ENCODE measurements at regions not wholly inside any gene's neighbourhood (a gene's known extent, or its start where the extent isn't known, plus 50 kb on each side); places are given as distances from the start of the nearest gene placed in this dataset.

DNA sequence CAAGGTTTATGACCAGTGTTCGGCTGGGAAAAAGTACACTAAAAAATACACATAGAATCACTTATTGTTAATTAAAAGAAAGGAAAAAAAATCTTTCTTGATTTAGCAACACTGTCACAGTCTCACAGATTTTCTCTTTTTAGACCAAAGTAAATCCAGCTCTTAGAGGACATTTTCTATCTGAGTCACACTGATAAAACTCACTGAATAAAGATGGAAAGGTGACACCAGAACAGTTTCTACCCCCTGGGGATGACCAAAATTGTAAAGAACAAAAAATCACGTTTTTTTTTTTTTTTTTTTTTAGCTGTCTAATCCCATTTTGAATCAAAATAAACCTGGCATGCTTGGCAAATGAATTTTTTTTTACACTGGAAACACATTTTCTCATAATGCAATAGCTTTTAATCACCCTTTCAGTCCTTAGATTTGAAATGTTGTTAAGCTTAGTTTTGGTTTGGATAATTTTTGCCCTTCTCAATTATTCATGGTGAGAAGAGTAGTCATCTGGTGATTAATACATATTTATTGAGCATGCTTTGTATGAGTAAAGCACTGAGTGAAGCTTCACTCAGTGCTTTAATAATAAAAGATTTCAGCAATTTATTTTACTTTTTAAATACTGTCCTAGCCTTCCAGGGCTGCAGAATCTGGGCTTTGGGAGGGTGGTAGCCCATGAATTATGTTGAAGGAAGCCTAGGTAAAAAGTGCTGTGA, 886.3 kb downstream of the SLC4A3 start:
- DNase-seq: no peak

DNA sequence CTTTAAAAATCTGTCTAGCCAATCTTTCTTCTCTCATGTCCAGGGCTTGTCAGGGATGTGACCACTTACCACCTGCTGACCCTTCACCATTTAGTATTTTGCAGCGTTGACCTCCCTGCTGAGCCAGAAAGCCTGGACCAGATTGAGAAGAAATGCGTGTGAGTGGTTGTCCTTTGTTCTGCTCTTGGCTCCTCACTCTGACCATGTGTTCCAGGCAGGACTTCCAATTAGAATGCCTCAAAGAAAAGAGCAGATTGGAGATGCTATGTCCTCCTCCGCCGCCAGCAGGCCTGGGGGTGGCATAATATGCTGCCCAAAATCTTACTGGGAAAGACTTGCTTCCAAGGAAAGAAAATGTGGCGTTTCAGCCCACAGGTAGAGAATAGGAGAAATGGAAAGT, 894.1 kb downstream of the SLC4A3 start:
- no peak for DNase-seq

DNA sequence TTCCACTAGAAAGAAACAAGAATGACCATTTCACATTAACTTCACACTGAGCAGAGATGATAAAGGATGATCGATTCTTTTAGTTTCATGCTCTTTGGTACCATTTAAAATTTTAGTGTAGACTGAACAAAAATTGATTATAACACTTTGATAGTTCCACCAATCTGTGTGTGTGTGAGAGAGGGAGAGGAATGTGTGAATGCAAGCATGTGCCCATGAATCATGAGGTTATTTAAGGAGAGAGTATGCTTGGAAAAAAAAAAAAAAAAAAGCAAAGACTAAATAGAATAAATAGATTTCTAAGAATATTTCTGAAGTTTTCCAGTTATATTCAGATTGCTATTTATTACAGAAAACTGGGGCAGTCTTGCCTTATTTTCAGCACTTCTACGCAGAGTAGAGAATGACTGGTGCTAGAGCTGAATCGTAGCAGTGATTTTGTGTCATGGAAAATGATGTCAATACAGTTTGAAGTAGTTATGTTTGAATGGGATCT, 900.8 kb downstream of the SLC4A3 start:
- DNase-seq: no peak

DNA sequence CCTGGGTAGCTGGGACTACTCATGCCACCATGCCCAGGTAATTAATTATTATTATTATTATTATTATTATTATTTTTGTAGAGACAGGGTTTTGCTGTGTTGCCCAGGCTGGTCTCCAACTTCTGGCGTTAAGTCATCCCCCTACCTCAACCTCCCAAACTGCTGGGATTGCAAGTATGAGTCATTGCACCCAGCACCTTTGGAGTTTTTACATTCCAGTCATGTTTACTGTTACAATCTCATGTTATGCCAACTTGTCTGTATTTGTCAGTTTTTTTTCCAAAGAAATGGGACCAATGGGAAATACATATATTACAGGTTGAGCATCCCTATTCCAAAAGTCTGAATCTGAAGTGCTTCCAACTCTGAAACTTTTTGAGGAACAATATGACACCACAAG, 903.8 kb downstream of the SLC4A3 start:
- no peak for DNase-seq

DNA sequence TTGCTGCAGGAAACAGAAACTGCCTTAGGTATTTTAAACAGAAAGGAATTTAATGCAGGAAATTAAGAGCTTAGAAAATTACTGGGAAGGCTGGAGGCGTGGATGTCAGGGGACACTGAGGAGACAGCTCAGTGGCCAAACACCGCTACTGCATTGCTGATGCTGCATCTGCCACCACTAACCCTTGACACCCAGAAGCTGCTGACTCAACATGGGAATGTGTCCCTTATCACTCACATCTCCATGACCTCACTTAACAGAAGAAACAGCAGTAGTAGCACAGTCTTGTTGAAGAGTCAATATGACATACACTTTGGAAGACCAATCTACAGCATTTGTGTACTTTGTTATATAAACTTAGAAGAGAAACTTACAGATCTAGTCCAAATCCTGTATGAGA, 906.1 kb downstream of the SLC4A3 start:
- DNase-seq: no peak

DNA sequence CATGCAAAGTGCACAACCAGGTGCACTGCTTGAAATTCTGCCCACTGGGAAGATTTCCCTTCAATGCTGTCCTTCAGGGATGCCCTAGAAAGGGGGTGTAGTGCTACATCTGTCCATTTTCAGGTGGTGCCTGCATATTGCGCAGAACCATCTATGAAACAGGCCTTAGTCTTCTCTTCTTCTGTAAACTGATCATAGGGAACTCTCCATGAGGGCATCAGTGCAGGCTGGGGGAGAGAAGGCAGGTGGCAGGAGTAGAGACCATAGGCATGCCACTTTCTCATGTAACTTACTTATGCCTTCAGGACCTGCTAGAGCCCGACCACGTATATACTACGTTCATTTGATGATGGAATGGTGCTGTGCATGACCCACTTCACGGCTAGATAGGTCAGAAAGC, 912.1 kb downstream of the SLC4A3 start:
- DNase-seq: no peak

DNA sequence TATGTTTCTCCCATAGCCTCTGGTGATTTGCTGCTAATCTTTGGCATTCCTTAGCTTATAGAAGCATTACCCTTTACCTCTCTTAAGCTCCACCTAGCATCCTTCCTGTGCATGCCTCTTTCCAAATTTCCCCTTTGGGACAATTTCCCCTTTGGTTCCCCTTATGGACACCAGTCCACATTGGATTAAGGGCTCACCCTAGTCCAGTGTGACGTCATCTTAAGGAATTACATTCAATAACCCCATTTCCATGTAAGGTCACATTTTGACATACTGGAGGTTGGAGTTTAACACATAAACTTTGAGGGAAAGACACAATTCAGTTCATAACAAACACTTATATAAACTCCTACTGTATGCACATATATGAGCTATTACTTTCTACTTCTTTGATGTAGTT, 916.6 kb downstream of the SLC4A3 start:
- DNase-seq: no peak

DNA sequence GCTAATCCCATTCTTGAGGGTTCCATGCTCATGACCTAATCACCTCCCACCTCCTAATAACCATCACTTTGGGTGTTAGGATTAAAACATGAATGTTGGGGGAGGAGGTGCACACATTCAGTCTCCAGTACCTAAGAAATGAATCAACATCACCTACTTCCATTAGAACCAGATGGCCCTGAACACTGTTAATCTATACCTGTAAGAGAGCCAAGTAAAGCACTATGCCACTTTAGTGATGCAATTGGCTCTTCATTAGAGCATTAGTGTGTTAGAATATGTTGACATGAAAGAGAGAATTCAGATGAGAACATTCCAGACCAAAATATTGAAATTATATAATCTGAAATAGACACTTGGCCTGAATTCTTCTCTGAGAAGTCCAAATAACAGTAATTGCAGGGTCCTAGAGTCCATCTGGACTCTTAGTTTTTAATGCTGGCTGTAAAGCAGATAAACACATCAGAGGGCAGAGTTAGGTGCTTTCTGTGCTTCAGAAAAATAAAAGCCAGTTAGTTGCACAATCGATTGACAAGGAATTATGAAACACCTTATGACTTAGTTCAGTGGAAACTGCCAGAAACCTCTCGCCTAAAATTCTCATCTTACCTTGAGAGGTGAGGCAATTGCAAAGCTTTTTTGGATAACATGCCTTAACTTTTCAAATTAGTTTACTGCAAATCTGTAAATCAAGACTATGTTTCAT, 923.7 kb downstream of the SLC4A3 start:
- no peak for DNase-seq

DNA sequence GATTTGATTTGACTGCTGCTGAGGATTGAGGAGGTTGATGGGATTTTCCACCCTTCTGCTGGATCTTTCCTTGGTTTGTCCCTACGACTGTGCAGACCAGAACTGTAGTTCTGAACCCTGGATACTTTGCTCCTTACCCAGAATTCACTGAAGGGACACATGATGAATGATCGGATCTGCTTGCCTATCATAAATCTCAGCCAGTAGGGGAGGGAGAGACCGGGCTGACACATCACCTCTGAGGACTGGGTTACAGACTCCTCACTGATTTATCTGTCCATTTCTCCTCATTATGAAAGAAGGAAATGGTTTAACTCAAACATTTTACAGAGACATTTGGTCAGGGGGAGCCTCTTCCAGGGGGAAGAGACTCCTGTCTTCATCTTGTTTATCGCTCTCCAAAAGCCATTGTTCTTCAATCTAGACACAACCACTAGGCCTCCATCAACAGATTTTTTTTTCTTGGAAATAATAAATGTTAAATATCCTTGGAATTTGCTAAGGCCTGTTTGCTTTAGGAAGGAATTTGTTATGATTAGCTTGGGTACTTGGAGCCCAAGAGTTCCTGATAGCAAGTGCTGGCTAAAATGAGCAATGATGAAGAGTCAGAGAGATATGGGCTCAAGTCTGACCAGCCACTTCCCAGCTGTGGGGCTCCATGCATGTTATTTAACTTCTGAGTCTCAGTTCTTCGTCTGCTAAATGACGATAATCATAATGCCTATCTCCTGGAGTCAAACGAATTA, 925.5 kb downstream of the SLC4A3 start:
- no peak for DNase-seq

DNA sequence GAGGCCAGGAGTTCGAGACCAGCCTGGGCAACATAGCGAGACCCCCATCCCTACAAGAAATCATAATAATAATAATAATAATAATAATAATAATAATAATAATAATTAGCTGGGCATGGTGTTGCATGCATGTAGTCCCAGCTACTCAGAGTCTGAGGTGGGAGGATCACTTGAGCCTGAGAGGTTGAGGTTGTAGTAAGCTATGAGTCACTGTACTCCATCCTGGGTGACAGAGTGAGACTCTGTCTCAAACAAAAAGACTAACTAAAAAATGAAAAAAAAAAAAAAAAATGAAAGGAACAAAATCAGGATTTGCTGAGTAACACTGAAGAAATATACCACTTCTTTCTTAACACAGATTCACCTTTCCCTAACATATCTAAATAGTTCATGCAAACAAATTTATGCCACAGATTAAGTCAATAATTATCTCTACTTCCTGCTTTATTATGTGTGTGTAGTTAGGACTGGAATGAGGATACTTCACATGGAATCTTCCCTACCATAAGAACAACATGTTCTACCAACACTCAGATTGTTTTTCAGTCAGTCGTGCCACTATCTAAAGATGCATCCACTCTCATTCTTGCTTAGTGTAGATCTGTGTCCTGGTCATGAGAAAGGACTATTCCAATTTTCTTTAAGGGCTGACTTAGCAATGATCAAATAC, 928.7 kb downstream of the SLC4A3 start:
- no peak for DNase-seq

DNA sequence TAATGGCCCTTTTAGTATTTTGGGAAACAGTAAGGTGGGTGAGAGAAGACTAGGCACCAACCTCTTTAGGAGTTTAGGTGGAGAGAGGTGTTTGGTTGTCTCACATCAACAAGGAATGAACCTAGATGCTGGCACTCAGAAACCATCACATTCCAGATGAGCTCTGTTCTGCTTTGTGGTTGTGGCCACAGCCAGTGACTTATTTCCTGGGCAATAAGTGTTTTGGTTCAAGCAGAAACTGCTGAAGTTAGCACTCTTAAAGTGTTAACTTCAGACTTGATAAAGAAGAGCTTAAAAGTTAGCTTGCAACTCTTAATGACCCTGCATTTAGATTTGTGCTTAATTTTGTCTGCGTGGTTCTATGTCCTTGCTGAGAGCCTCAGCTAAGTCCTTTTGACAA, 929.2 kb downstream of the SLC4A3 start:
- no peak for DNase-seq

DNA sequence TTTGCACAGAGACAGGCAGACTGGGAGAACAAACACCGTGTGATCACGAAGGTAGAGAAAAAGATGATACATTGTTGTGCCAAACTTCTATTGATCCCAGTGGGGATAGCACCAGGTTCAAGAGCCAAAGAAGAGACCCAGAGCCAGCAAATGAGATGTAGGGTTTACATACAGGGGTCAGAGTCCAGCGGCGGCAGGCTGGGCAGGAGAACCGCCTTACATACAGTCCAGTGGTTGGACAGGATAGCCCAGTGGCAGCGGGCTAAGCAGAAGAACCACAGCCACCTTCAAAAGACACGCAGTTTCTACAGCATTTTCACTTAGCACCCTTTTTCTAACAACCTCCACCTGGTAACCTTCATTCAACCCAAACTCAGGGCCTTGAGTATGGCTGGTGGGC, 932.8 kb downstream of the SLC4A3 start:
- DNase-seq: no peak

DNA sequence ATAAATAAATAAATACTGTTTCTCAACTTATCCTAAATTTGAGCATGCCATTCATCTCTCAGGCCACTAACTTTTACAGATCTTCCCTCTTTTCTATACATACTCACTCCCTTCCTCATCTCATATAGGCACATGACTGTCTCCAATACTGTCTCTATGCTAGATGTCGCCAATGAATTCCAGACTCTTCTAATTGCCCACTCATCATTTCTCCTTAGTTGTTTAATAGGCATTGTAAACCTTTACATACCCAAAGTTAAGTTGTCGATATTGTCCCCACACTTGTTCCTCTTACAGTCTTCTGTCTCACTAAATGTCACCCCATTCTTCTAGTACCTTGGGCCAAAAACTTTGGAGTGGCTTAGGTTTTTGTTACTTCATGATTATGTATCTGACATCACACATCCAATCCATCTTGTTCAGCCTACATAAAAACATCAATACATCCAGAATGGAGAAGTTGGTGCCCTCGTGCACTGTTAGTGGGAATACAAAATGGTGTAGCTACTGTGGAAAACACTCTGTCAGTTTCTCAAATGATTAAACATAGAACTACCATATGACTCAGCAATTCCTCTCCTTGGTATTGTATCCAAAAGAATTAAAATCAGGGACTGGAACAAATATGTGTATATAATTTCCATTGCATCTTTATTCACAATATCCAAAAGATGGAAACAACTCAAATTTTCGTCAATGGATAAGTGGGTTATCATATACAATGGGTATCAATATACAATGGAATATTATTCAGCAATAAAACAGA, 935.1 kb downstream of the SLC4A3 start:
- DNase-seq: no peak

DNA sequence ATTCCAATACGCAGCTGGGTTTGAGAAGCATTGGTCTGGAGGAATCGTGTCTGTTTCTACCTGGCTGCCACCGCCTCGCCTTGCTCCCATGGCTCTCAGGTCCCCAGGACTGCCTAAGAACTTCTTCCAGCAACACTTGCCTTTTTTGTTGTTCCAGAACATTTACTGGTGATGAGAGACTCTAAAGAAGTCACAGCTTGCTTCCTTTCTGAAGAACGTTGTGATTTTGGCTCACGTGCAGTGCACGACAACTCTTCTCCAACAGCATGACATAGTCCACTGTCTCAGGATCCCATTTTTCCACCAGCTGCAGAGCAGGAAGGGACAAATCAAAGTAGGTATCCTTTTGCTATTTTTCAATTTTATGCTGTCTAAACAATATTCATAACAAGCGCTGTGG, 940.9 kb downstream of the SLC4A3 start:
- no peak for DNase-seq

DNA sequence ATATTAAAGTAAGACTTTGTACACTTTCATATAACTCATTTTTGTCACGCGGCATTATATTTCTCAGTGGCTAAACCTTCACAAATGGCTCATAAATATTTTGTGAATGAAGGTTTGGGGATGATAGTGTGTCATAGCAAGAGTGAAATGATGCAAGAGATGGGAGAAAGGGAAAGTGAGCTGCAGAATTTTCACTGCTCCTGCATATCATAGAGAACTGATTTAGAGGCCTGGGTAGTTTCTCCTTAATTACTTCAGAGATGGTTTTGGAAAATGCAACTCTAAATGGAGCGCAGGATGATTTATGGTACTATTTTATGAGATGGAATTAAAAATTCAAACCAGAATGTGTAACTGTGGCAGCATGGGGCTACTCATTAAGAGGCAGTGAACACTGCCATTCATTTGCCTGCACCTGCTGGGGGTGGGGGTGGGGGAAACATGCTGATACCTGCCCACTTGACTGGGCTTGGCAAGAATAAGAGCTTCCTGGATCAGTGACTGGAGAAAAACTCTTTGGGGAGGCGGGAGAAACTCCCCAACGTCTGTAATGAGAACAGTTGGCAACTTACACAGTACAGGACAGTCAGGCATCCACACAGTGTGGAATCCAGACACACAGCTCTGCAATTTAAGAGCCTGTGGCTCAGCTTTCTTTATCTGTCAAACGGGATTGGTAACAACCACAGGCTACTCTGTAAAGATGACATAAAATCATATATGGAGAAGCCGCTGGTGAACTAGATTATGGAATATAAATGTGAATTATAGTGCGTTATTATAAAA, 941.9 kb downstream of the SLC4A3 start:
- DNase-seq: peak; percentile 94

DNA sequence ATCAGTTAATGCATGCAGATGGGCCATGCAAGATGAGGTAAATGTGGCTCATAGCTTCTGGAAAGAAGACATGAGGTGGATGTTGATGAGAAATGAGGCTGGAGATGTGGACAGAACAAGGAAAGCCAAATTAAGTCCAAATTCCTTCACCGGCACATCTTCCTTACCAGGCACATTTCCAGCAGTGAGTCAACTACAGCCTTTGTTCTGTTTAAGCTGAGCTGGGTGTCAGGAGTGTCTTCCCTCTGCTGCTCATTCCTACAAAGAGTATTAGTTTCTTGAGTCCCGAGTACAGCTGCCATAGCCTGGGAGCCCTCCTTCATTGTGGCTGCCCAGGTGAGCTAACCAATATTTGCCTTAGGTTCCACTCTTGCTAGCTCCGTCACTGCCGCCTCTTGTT, 945.0 kb downstream of the SLC4A3 start:
- no peak for DNase-seq

DNA sequence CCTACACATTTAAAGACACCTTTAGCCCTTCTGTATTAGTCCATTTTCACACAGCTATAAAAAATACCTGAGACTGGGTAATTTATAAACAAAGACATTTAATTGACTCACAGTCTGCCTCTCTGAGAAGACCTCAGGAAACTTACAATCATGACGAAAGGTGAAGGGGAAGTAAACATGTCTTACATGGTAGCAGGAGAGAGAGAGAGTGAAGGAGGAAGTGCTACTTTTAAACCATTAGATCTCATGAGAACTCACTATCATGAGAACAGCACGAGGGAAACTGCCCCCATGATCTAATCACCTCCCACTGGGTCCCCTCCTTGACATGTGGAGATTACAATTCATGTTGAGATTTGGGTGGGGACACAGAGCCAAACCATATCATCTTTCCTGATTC, 946.6 kb downstream of the SLC4A3 start:
- no peak for DNase-seq

DNA sequence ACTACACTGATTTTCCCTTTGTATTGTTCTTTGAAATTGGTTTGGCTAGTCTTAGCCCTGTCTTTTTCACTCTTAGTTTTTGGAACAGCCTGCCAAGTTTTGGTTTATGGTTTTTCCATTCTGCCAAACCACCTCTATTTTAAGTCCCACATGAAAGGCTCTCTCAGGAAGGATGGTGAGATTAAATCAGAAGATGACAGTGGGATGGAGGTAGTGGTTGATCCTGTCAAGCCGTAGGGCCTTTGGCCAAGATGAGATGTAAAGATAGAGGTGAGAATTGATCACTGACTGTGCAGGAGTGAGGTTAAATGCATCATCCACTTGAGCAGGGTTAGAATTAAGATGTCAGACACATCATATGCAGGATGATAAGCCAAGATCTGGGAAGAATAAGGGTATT, 948.5 kb downstream of the SLC4A3 start:
- DNase-seq: no peak

DNA sequence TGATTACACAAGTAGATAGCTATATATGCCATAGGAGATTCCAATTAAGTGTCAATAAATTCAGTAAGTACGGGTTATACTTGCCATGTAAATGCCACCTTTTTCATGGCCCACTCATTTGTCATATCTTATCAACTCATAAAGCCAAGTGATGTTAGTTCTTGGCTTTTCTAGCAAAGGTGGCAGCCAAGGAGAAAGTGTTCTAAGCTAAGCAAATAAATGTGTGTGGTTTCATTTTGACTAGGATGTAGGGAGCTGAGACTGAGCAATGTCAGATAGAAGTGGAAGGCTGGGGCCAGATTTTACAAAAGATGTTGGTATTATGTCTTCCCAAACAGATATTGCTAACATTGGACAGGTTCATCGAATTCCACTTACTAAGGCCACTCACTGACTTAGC, 952.0 kb downstream of the SLC4A3 start:
- no peak for DNase-seq

DNA sequence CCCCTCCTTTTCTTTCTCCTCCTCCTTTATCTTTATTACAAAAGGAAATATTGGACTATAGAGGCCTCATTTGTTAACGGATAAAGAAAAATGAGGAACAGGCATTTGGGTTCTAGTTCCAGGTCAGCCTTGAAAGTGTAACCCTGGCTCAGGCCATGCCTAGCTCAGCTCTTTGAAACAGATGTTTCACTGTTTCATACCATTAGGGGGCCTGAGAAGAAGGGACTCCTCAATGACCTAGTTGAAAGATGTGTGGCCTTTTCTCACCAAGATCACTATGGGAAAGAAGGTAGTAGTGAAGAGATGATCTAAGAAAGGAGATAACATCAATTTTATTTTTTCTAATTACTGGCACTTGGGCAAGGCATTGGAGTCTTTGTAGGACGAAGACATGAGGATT, 952.7 kb downstream of the SLC4A3 start:
- DNase-seq: no peak

DNA sequence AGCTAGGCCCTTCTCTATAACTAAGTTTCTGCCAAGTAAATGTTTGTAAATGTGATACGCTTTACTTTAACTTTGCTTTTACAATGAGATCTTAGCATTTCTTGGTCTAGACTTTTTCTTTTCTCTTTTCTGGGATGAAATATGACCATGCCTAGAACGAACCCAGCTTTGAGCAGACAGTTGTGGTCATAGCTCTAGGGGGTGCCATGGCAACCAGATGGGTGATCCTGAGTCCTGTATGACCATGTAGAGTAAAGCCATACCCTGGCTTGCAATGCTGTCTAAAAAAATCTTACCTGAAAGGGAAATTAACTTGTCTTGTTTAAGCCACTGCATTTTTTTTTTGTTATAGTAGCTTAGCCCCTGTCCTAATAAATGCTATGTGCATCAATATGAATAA, 956.3 kb downstream of the SLC4A3 start:
- no peak for DNase-seq

DNA sequence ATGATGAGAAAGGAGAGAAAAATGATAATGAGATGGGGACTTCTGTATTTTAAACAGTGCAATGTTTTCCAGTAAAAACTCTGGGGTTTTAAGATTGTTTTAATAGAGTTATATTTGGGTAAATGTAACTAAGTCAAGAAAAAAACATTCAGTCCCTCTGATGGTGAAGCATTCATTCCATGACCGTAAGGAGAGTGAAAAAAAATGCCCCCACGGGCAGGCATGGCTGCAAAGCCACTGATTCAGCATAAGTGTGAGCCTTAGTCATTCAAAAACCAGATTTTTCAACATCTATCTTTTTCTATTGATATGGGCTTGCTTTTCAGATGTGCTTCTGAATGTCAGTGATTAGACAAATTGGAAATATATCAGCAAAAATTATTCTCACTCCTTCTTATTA, 957.8 kb downstream of the SLC4A3 start:
- DNase-seq: no peak
